DOHH2 (cell line): ENCODE measurements at regions not wholly inside any gene's neighbourhood (a gene's known extent, or its start where the extent isn't known, plus 50 kb on each side); places are given as distances from the start of the nearest gene placed in this dataset.

Experiments used
- H3F3A ChIP-seq: fragments of 200-600 bp; sonication (generic), shearing (Covaris generic); 2 replicates; pipeline ENCODE4 v1.6.0; 2016; ENCODE audit warnings: antibody characterized with exemption, mild to moderate bottlenecking; ENCODE audit not compliant: control insufficient read depth, insufficient read depth
- H3K27ac ChIP-seq: fragments of 200-600 bp; sonication (generic); 2 replicates; pipeline ENCODE4 v1.5.1; 2014; ENCODE audit warnings: low read depth, mild to moderate bottlenecking, low read length, moderate library complexity
- H3K27me3 ChIP-seq: fragments of 200-600 bp; sonication (generic); 2 replicates; pipeline ENCODE4 v1.6.1; 2014; ENCODE audit warnings: mild to moderate bottlenecking, low read length, mixed read lengths; ENCODE audit not compliant: control insufficient read depth
- H3K36me3 ChIP-seq: fragments of 200-600 bp; sonication (generic); 2 replicates; pipeline ENCODE4 v1.6.1; 2014; ENCODE audit warnings: mild to moderate bottlenecking, low read length, moderate library complexity, mixed read lengths; ENCODE audit not compliant: control insufficient read depth
- H3K4me1 ChIP-seq: fragments of 200-600 bp; sonication (generic); 2 replicates; pipeline ENCODE4 v1.6.1; 2014; ENCODE audit warnings: mild to moderate bottlenecking, low read length, mixed read lengths; ENCODE audit not compliant: control insufficient read depth
- H3K4me2 ChIP-seq: fragments of 200-600 bp; sonication (generic); 2 replicates; pipeline ENCODE4 v1.6.0; 2014; ENCODE audit warnings: mild to moderate bottlenecking, low read length, moderate library complexity
- H3K4me3 ChIP-seq: fragments of 200-600 bp; sonication (generic); 2 replicates; pipeline ENCODE4 v1.5.1; 2014; ENCODE audit warnings: mild to moderate bottlenecking, low read length, mixed read lengths
- H3K79me2 ChIP-seq: fragments of 200-600 bp; sonication (generic); 2 replicates; pipeline ENCODE4 v1.6.1; 2014; ENCODE audit warnings: mild to moderate bottlenecking, low read length, mixed read lengths; ENCODE audit not compliant: control insufficient read depth
- H3K9me2 ChIP-seq: fragments of 200-600 bp; sonication (generic); replicated peaks from 2 replicates; pipeline ENCODE4 v1.6.1; 2014; ENCODE audit warnings: mild to moderate bottlenecking, low read length, mixed read lengths; ENCODE audit not compliant: control insufficient read depth
- H3K9me3 ChIP-seq: fragments of 200-600 bp; sonication (generic); 2 replicates; pipeline ENCODE4 v1.6.1; 2014; ENCODE audit warnings: antibody characterized with exemption, low read length, mixed read lengths; ENCODE audit not compliant: control insufficient read depth, insufficient read depth
- H4K20me1 ChIP-seq: fragments of 200-600 bp; sonication (generic); 2 replicates; pipeline ENCODE4 v1.6.0; 2014; ENCODE audit warnings: low read depth, mild to moderate bottlenecking, antibody characterized with exemption, low read length, moderate library complexity; ENCODE audit not compliant: control insufficient read depth, insufficient read depth
- CTCF ChIP-seq: fragments of 200-600 bp; sonication (generic); IDR thresholded peaks from one replicate; pipeline ENCODE4 v1.5.1; 2014; ENCODE audit warnings: antibody characterized with exemption, mild to moderate bottlenecking, low read depth, low read length; ENCODE audit not compliant: poor library complexity, severe bottlenecking
- EZH2phosphoT487 ChIP-seq: fragments of 200-600 bp; sonication (generic); IDR thresholded peaks from 2 replicates; pipeline ENCODE4 v1.6.1; 2017; ENCODE audit warnings: borderline replicate concordance, mild to moderate bottlenecking, antibody characterized with exemption, low read length, moderate library complexity, mixed read lengths

GRCh38 chr3:106560451-106560966, 691.7 kb upstream of the CBLB start:
- Histone ChIP-seq H3K27me3 (no peaks in the 10 kb centered on the region), H3K4me2 (no peak overlapping the region), H3K79me2 (no peaks in the 10 kb centered on the region), H3K9me3 (no peaks in the 10 kb centered on the region), H3F3A (no peaks in the 10 kb centered on the region), H3K27ac (no peak overlapping the region), H4K20me1 (no peaks in the 10 kb centered on the region), H3K9me2 (no peaks in the 10 kb centered on the region), H3K4me3 (no peak overlapping the region), H3K4me1 (no peaks in the 10 kb centered on the region), H3K36me3 (no peaks in the 10 kb centered on the region)
- no peak for TF ChIP-seq CTCF
- TF ChIP-seq EZH2phosphoT487 = no peak

GRCh38 chr3:106566277-106566676, 697.5 kb upstream of the CBLB start:
- Histone ChIP-seq H3K4me2 (no peak overlapping the region), H3K79me2 (no peaks in the 10 kb centered on the region), H3K4me3 (no peak overlapping the region), H3K27ac (no peak overlapping the region), H3K4me1 (no peaks in the 10 kb centered on the region), H3K36me3 (no peaks in the 10 kb centered on the region), H3F3A (no peaks in the 10 kb centered on the region), H3K27me3 (no peaks in the 10 kb centered on the region), H3K9me2 (no peaks in the 10 kb centered on the region), H3K9me3 (no peaks in the 10 kb centered on the region), H4K20me1 (no peaks in the 10 kb centered on the region)
- TF ChIP-seq CTCF = no peak
- no peak for TF ChIP-seq EZH2phosphoT487

- H3K4me3 ChIP-seq = no peak overlapping the region
- no peaks in the 10 kb centered on the region for H3K79me2 ChIP-seq
- TF ChIP-seq CTCF = no peak
- no peak for TF ChIP-seq EZH2phosphoT487
- H3K27me3 ChIP-seq = no peaks in the 10 kb centered on the region
- H3K36me3 ChIP-seq = no peaks in the 10 kb centered on the region
- no peak overlapping the region for H3K4me2 ChIP-seq
- H3K27ac ChIP-seq = no peak overlapping the region
- no peaks in the 10 kb centered on the region for H4K20me1 ChIP-seq
- no peaks in the 10 kb centered on the region for H3F3A ChIP-seq
- no peaks in the 10 kb centered on the region for H3K9me2 ChIP-seq
- H3K9me3 ChIP-seq = no peaks in the 10 kb centered on the region
- no peaks in the 10 kb centered on the region for H3K4me1 ChIP-seq
Observed at GRCh38 chr3:106570426-106570825, 701.6 kb upstream of the CBLB start.
